ENCODE measurements at regions not wholly inside any gene's neighbourhood (a gene's known extent, or its start where the extent isn't known, plus 50 kb on each side); places are given as distances from the start of the nearest gene placed in this dataset.

- TF ChIP-seq POLR2A (IDR thresholded peaks at IDR 0.05; ENCODE audit: low read length) (no peak), GATA1 (IDR thresholded peaks at IDR 0.05; ENCODE audit: low read depth, low read length) (no peak)
Measured at GRCh38 chr20:12345978-12346377, 428.3 kb downstream of the BTBD3 start.
